ENCODE measurements at regions not wholly inside any gene's neighbourhood (a gene's known extent, or its start where the extent isn't known, plus 50 kb on each side); places are given as distances from the start of the nearest gene placed in this dataset.

GRCh38 chr9:21564175-21564574 is 82.1 kb upstream of the IFNE start:
- DNase-seq: no peak

- no peak for DNase-seq
Measured at GRCh38 chr9:21565155-21565554, 83.0 kb upstream of the IFNE start.

DNA sequence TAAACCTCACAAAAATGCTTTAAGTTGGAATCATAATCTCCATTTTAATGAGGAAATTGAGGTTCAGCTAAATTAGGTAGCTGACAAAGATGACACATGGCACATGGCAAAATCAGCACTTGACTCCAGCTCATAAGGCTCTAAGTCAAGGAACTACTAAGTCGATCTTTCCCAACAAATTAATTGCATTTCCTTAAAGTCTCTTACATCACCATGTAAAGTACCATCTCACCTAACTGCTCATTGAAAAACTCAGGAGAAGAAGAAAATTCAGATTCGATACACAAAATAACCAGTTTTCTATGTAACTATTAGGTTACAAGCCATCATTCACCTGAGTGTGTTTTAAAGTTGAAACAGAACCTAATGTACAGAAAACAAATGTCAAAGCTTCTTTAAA is 85.8 kb upstream of the IFNE start:
- DNase-seq: no peak

GRCh38 chr9:21568484-21568883 is 86.4 kb upstream of the IFNE start:
- DNase-seq: no peak

- DNase-seq: no peak
Measured at GRCh38 chr9:21569721-21570120, 87.6 kb upstream of the IFNE start.

DNA sequence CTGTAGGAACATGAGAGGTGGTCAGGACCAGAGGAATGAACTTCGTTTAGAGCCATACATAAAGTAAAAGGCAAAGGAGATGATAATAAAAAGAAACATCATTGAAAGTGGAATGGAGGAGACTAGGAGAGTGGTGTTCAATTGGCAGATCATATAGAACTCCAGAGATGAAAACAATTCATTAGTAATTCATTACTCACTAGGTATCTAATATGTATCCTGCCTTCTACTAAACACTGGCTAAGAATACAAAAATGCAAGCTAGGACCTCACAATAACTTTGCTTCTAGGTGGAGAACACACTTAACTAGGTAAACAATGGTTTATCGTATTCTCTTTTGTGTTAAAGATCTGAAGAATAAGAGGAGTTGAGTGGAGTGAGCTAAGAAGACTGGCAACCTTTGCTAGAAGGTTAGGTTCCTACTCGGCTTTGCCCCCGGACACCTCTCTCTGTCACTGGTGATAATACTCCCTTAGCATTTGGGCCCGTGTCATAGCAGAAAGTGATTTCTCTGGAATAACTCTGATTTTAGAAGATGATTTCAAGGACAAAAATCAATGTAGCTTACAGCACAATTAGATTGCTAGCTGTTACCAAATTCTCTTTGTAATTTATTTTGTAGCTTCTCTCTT is 88.6 kb upstream of the IFNE start:
- no peak for DNase-seq

GRCh38 chr9:21574261-21574660 is 92.1 kb upstream of the IFNE start:
- DNase-seq: no peak

DNA sequence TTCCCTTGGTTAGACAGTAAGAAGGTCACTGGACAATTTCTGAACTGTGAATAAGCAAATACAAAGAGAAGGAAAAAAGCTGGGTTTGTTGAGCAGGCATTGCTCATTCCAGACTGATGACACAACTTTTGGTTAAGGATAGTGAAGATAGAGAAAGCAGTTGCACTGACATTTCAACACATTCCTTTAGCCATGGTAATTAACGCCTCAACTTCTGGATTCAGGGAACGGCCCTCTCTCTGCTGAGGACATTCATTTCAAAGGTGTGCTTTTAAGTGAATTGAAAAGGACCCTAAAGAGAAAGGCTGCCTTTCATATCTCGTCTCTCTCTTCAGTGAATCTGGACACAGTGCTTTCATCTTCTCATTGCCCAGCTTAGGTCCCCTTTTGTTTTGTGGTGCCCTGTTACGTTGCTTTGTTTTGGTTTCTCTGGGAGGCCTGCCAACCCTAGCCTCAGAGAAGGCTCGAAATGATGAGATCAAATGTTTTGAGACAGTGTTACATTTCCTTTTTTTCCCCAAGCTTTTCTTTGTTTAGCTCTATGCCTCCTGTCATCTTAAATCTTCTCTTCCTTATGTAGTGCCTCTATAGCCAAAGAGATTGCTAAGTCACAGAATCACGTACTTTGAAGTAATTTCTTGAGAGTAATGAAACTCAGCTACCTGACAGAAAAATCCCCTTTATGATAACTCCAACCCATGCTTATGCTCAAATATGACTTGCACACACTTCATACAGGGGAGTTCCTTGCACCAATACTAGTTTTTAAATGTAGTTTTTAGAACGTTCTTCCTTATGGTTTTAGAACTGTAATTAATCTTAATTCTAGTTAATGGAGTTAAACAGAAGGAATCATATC is 94.4 kb upstream of the IFNE start:
- DNase-seq: no peak

DNA sequence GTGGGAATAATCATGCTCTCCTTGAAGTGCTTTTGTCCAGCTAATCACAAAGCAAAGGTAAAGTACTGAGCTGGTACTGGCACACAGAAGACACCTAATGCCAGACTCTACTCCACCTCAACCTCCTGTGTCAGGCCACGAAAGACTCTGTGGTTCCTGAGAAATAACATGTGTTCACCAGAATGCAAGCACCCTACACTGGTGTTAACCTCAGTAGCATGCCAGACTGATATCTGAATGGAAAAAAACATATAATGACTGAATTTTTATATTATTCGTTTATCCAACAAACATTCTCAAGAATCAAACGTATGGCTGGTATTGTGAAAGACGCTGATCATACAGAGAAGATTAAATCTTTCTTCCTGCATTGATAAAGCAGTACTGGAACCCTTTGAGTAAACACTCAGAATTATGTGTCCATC is 97.1 kb upstream of the IFNE start:
- DNase-seq: no peak

GRCh38 chr9:21579743-21580142 is 97.6 kb upstream of the IFNE start:
- DNase-seq: no peak

DNA sequence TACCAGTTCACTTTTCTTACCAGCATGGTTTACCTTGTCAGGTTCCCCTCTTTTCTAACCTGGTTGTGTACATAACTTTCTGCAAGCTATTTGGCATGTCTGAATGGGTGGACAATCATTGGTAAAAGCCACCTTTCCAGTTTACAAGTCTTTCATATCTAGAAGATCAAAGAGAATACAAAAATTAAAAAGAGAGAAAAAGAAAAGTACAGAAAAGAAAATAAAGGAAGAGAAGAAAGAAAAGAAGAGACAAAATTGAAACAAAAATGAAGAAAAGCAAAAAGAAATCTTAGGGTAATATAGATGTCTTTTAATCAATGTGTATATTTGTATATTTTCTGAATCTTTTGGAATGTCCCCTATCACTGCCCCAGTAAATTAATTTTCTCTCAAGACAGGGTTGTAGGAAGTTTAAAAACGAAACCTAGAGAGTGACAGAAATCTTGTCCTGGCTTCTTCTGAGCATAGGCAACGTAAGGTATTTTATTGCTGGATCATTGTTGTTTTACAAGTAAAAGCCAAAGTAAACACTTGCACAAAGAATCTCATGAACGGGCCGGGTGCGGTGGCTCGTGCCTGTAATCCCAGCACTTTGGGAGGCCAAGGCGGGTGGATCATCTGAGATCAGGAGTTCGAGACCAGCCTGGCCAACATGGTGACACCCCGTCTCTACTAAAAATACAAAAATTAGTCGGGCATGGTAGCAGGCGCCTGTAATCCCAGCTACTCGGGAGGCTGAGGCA is 98.7 kb upstream of the IFNE start:
- no peak for DNase-seq

- no peak for DNase-seq
Measured at GRCh38 chr9:21583628-21584377, 101.7 kb upstream of the IFNE start.

DNA sequence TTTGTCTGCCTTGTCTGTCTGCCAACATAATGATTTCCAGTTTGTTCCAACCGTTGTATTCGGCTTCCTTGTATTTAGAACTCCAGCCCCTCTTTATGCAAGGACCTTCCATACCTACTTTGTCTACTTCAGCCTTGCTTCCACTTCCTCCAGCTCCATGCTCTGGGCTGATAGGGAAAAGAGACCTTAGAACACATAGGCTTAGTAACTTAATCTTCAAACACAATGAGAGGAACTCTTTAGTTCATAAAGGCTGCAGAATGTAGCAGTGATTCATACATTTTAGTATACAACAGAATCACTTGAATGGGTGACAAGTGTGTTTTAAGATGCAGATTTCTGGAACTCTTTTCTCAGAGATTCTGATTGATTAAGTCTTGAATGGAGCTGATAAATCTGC is 102.8 kb upstream of the IFNE start:
- DNase-seq: no peak

- no peak for DNase-seq
Measured at GRCh38 chr9:21585756-21586752, 103.9 kb upstream of the IFNE start.

- no peak for DNase-seq
Measured at GRCh38 chr9:21589344-21590056, 107.4 kb upstream of the IFNE start.

DNA sequence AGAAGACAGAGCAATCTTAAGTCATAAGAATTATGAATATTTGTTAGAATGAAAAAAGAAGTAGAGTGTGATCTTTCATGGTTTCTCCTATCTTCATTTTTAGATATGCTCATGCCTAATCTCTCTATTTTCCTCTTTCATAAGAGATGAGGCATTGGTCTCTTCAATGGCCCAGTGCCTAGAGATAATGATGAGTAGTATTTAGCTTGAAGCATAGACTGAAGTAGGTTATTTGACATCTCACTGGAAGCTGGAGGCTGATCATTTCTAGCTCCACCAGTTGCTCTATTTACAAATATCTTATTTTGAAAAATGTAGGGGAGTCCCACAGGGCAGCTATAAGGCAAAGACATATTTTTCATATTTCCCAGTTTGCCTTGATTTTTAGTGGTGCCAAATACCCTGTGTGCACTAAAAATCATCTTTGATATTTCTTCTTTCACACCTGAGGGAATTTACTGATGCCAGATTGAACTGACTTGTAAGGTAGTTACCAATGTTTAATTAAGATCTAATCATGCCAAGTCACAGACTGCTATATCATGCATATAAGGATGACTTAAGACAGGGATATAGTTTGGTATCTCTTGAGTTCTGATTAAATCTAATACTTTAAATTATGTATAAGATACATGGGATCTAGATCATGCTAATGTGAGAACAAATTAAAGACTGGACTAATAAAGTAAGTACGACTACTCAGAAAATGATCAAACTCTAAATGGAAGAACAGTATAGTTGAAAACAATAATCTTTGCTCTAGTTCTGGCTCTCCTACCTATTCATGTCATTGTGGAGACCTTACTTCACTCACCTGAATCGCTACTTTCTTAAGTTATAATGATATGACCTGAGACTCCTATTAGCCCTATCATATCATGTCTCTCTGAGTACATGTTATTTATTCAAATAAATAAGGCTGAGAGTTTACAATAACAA is 108.2 kb upstream of the IFNE start:
- DNase-seq: no peak

DNA sequence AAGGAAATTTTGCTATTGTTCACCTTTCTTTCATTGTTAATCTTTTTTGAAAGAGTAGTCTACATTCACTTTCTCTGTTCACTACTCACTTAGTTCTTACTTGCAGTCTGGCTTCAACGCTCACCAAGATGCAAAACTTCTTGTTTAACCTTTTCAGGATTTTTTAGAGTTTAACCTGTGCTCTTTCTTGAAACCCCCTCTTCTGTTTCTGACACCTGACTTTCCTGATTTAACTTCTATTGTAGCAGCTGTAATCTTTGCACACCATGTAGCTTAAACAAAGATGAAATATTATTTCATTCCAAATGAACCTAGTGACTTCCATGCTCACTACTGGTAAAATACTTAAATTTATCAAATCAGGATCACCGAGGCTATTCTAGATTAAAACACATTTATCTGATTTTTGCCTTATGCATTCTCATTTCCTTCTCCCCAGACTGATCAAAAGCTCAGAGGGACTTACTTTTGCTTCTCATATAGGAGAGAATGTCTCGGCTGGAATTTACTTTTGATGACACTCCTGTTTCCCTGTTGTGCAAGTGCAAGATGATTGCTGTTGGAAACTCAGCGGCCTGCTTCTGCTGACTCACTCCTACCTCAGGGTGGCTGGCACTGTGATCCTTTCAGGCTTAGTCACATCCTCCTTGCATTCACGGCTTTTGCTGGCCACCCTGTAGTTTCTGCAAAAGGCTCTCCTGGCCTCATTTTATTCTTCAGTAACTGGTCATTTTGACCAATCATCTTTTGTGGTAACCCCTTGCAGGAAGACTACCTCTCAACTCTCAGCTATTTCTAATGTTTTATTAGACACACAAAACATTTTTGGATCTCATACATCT is 109.3 kb upstream of the IFNE start:
- DNase-seq: no peak

- no peak for DNase-seq
Measured at GRCh38 chr9:21592063-21592338, 109.9 kb upstream of the IFNE start.

Measured in right lung (tissue), 2 donors.